ENCODE measurements at regions not wholly inside any gene's neighbourhood (a gene's known extent, or its start where the extent isn't known, plus 50 kb on each side); places are given as distances from the start of the nearest gene placed in this dataset.

GRCh38 chr6:76134651-76135050 lies 62.2 kb upstream of the IMPG1 start:
- Histone ChIP-seq H3K4me1 (replicated peaks in 1 of 4; ENCODE audit: control insufficient read depth in 3 of 4, insufficient read depth in 4 of 4, low read length in 3 of 4) (no peaks in the 10 kb centered on the region), H3K27me3 (replicated peaks in 1 of 4; ENCODE audit: control insufficient read depth in 3 of 4, extremely low read depth in 1 of 4, insufficient read depth in 3 of 4, low read length in 3 of 4) (no peaks in the 10 kb centered on the region), H2BK15ac (ENCODE audit: low read length) (no peak overlapping the region), H3K9me3 (ENCODE audit: insufficient read depth in 2 of 2, low read depth in 1 of 2, low read length in 1 of 2) (no peaks in the 10 kb centered on the region), H2BK20ac (ENCODE audit: low read length) (no peak overlapping the region), H2BK12ac (ENCODE audit: low read depth, low read length) (no peak overlapping the region), H2AK5ac (ENCODE audit: low read depth, low read length) (no peak overlapping the region), H3K27ac (ENCODE audit: low read depth, low read length) (no peak overlapping the region), H2AFZ (ENCODE audit: low read length) (no peak overlapping the region), H3K14ac (ENCODE audit: insufficient read length) (no peak overlapping the region), H3K56ac (replicated peaks; ENCODE audit: insufficient read length, low read depth, low read length) (no peak overlapping the region), H2BK5ac (ENCODE audit: low read depth, low read length) (no peak overlapping the region), H4K20me1 (replicated peaks in 1 of 2; ENCODE audit: control insufficient read depth in 1 of 2, insufficient read depth in 2 of 2, low read length in 2 of 2) (no peaks in the 10 kb centered on the region), H3K23ac (ENCODE audit: insufficient read length) (no peak overlapping the region), H3K9ac (replicated peaks in 1 of 4; ENCODE audit: extremely low read depth in 1 of 4, low read depth in 3 of 4, low read length in 3 of 4) (no peak overlapping the region), H4K5ac (ENCODE audit: insufficient read length, low read depth, low read length) (no peak overlapping the region), H3K79me2 (ENCODE audit: control insufficient read depth in 1 of 2, insufficient read depth in 2 of 2, low read length in 2 of 2) (no peaks in the 10 kb centered on the region), H3K4me3 (ENCODE audit: extremely low read depth in 1 of 4, insufficient read depth in 2 of 4, low read depth in 3 of 4, low read length in 4 of 4) (no peak overlapping the region), H3K23me2 (ENCODE audit: low read depth, low read length) (no peaks in the 10 kb centered on the region), H3K4me2 (ENCODE audit: insufficient read depth in 1 of 2, low read depth in 2 of 2, low read length in 2 of 2) (no peak overlapping the region), H3K4ac (replicated peaks; ENCODE audit: insufficient read length, low read depth, low read length) (no peak overlapping the region), H2BK120ac (replicated peaks; ENCODE audit: low read depth, low read length) (no peak overlapping the region), H3K79me1 (ENCODE audit: low read depth, low read length) (no peaks in the 10 kb centered on the region), H3K18ac (ENCODE audit: extremely low read depth, low read length) (no peak overlapping the region), H3K36me3 (ENCODE audit: control insufficient read depth in 2 of 4, insufficient read depth in 4 of 4, low read length in 3 of 4) (no peaks in the 10 kb centered on the region), H4K91ac (replicated peaks; ENCODE audit: insufficient read length, low read length) (no peak overlapping the region), H4K8ac (ENCODE audit: extremely low read depth, insufficient read depth, low read length) (no peak overlapping the region)
- FAIRE-seq (no peak), DNase-seq (ENCODE audit: low read depth in 1 of 2, low spot score in 2 of 2) (no peak)
- WGBS, 2 experiments (ENCODE audit: extremely low coverage in 1 of 2, insufficient coverage in 1 of 2, insufficient read length in 1 of 2, insufficient replicate concordance in 2 of 2, low coverage in 1 of 2, low lambda C conversion rate in 2 of 2, missing lambda C conversion rate in 1 of 2) = 86% methylated on average over 2 of the region's 2 CpGs; no CpG with 5 or more reads in 1 of the 2 experiments
- POLR2A ChIA-PET (ENCODE audit: partially characterized antibody) = no interaction called here
- CTCF ChIA-PET (ENCODE audit: partially characterized antibody) = interaction anchor here (1.0 to 1.5 kb wide), 2 partner anchors 241 to 242 kb away, joined by 3 to 4 read pairs; no protein-coding TSS in a partner anchor
- TF ChIP-seq GABPA (IDR thresholded peaks at IDR 0.05; ENCODE audit: borderline replicate concordance, insufficient read depth, low read length) (no peak), TBP (IDR thresholded peaks at IDR 0.05; ENCODE audit: low read depth, low read length) (no peak), RFX5 (IDR thresholded peaks at IDR 0.05; ENCODE audit: borderline replicate concordance, low read depth, low read length) (no peak), SIRT6 (IDR thresholded peaks at IDR 0.05; ENCODE audit: low read length) (no peak), PHF8 (conservative IDR thresholded peaks at IDR 0.05; ENCODE audit: low read depth, low read length) (no peak), POLR2A (IDR thresholded peaks at IDR 0.05; ENCODE audit: control extremely low read depth in 1 of 2, low read depth in 2 of 2, low read length in 2 of 2) (no peak), SP1 (IDR thresholded peaks at IDR 0.05; ENCODE audit: low read depth, low read length) (no peak), SRF (IDR thresholded peaks at IDR 0.05; ENCODE audit: low read depth, low read length) (no peak), GTF2F1 (IDR thresholded peaks at IDR 0.05; ENCODE audit: borderline replicate concordance, low read depth, low read length) (no peak)
